Liver (tissue), 8 donors: ENCODE measurements at regions not wholly inside any gene's neighbourhood (a gene's known extent, or its start where the extent isn't known, plus 50 kb on each side); places are given as distances from the start of the nearest gene placed in this dataset.

Experiments
- DNase-seq: peaks from one replicate; pipeline ENCODE4 v3.0.0-alpha.2; 2017; ENCODE audit warnings: low spot score
- H3K27ac ChIP-seq, 2 donors: one replicate each; pipeline ENCODE4 v1.7.0; 2013; ENCODE audit warnings: inconsistent platforms in 2 of 2, low read length in 2 of 2, control low read depth in 1 of 2, low read depth in 1 of 2, mild to moderate bottlenecking in 1 of 2
- H3K27me3 ChIP-seq, 4 donors: one replicate each; pipeline versions ENCODE4 v1.6.1 to v1.7.0; 2013; ENCODE audit warnings: low read length in 3 of 4, inconsistent platforms in 1 of 4, mild to moderate bottlenecking in 1 of 4, moderate library complexity in 1 of 4; ENCODE audit not compliant: control insufficient read depth in 4 of 4, insufficient read depth in 4 of 4
- H3K36me3 ChIP-seq, 4 donors: one replicate each; pipeline versions ENCODE4 v1.6.1 to v1.7.0; 2013; ENCODE audit warnings: low read length in 3 of 4, mild to moderate bottlenecking in 3 of 4, low read depth in 1 of 4, moderate library complexity in 1 of 4; ENCODE audit not compliant: control insufficient read depth in 4 of 4, insufficient read depth in 3 of 4
- H3K4me1 ChIP-seq, 4 donors: one replicate each; pipeline versions ENCODE4 v1.6.1 to v1.7.0; 2013; ENCODE audit warnings: low read length in 3 of 4, mild to moderate bottlenecking in 3 of 4, moderate library complexity in 1 of 4; ENCODE audit not compliant: control insufficient read depth in 4 of 4, insufficient read depth in 4 of 4
- H3K4me3 ChIP-seq, 3 donors: one replicate each; pipeline versions ENCODE4 v1.6.1 to v1.7.0; 2013; ENCODE audit warnings: low read length in 3 of 3, control low read depth in 1 of 3, low read depth in 1 of 3, mild to moderate bottlenecking in 1 of 3
- H3K9ac ChIP-seq, 2 donors: one replicate each; pipeline ENCODE4 v1.7.0; 2013; ENCODE audit warnings: low read length in 2 of 2, mild to moderate bottlenecking in 2 of 2, moderate library complexity in 2 of 2, control low read depth in 1 of 2, low read depth in 1 of 2
- H3K9me3 ChIP-seq, 4 donors: one replicate each; pipeline versions ENCODE4 v1.6.1 to v1.7.0; 2013; ENCODE audit warnings: low read length in 3 of 4; ENCODE audit not compliant: control insufficient read depth in 4 of 4
- FOXA2 ChIP-seq: IDR thresholded peaks from 2 replicates; pipeline ENCODE4 v1.6.1; 2016; ENCODE audit warnings: antibody characterized with exemption
- GABPA ChIP-seq, 2 donors: IDR thresholded peaks in 1 of 2; conservative IDR thresholded peaks in 1 of 2; 2 replicates each; pipeline ENCODE4 v1.6.1; 2016; ENCODE audit warnings: antibody characterized with exemption in 2 of 2, mild to moderate bottlenecking in 1 of 2, moderate library complexity in 1 of 2
- HNF4A ChIP-seq, 2 donors: conservative IDR thresholded peaks; 2 replicates each; pipeline ENCODE4 v1.6.1; 2016; ENCODE audit warnings: antibody characterized with exemption in 2 of 2, mild to moderate bottlenecking in 2 of 2
- HNF4G ChIP-seq: IDR thresholded peaks from 2 replicates; pipeline ENCODE4 v1.6.1; 2016; ENCODE audit warnings: antibody characterized with exemption
- JUND ChIP-seq, 2 donors: IDR thresholded peaks; 2 replicates each; pipeline ENCODE4 v1.6.1; 2016; ENCODE audit warnings: antibody characterized with exemption in 2 of 2
- NR2F2 ChIP-seq: IDR thresholded peaks from 2 replicates; pipeline ENCODE4 v1.6.1; 2016; ENCODE audit warnings: antibody characterized with exemption
- RAD21 ChIP-seq, 2 donors: IDR thresholded peaks; 2 replicates each; pipeline ENCODE4 v1.6.1; 2016; ENCODE audit warnings: antibody characterized with exemption in 2 of 2, mild to moderate bottlenecking in 2 of 2
- RXRA ChIP-seq, 2 donors: IDR thresholded peaks; 2 replicates each; pipeline ENCODE4 v1.6.1; 2017 to 2018; ENCODE audit warnings: antibody characterized with exemption in 2 of 2, mild to moderate bottlenecking in 1 of 2
- SP1 ChIP-seq: IDR thresholded peaks from 2 replicates; pipeline ENCODE4 v1.6.1; 2018; ENCODE audit warnings: antibody characterized with exemption, mild to moderate bottlenecking
- TAF1 ChIP-seq: conservative IDR thresholded peaks from 2 replicates; pipeline ENCODE4 v1.6.1; 2016; ENCODE audit warnings: antibody characterized with exemption, mild to moderate bottlenecking
- YY1 ChIP-seq: IDR thresholded peaks from 2 replicates; pipeline ENCODE4 v1.6.1; 2016; ENCODE audit warnings: antibody characterized with exemption, mild to moderate bottlenecking
- WGBS: extraction: QIAGEN DNeasy Blood & Tissue Kit; methylation state at CpG from one replicate; pipeline ENCODE4 v1.1.7; 2013; 5-methylcytosine and 5-hydroxymethylcytosine counted together
- TF ChIP-seq, protein P1 (sequence below): IDR thresholded peaks from 2 replicates; pipeline ENCODE4 v1.6.1; 2016; ENCODE audit warnings: antibody characterized with exemption
- TF ChIP-seq, protein P2 (sequence below): IDR thresholded peaks from 2 replicates; pipeline ENCODE4 v1.6.1; 2016; ENCODE audit warnings: antibody characterized with exemption
- TF ChIP-seq, protein P3 (sequence below): IDR thresholded peaks from 2 replicates; pipeline ENCODE4 v1.6.1; 2016; ENCODE audit warnings: antibody characterized with exemption
- TF ChIP-seq, protein P4 (sequence below): fragments of 150-350 bp; IDR thresholded peaks from 2 replicates; pipeline ENCODE4 v1.5.1; 2017; ENCODE audit warnings: improper control_type of control experiment, low read depth, low read length; ENCODE audit not compliant: missing input control
- donor health status: healthy.
- donor health status: healthy.
- donor health status: healthy.
- donor health status: healthy.
- donor health status: healthy.

DNA sequence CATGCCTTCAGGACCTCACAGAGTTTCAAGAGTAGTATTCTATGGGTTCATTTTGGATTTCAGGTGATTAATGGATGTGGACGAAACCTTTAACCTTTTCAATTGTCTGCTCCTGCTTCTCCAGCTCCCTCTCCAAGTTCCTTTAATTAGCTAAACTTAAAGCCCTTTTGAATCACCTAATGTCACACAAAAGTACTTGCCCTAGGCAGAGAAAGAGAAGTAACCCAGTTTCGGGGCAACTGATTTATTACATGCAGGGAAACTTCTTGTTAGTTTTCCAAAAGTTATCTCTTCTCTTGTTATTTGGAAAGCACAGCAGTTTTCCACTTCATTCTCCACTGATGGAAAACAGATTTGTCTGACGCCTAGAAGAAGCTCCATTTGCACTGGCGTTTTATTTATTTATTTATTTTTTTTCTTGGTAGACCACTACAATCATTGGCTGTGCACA, 407.7 kb upstream of the JARID2 start:
- Histone ChIP-seq H3K27me3 (no peaks in the 10 kb centered on the region), H3K4me1 (no peaks in the 10 kb centered on the region), H3K9ac (no peak overlapping the region), H3K9me3 (no peaks in the 10 kb centered on the region), H3K27ac (no peak overlapping the region), H3K4me3 (no peak overlapping the region), H3K36me3 (no peaks in the 10 kb centered on the region)
- DNase-seq: no peak
- 74% methylated on average over 4 of the region's 4 CpGs for WGBS
- TF ChIP-seq SP1 (no peak), JUND (IDR thresholded peaks at IDR 0.05) (no peak), HNF4A (conservative IDR thresholded peaks at IDR 0.05) (no peak), RXRA (IDR thresholded peaks at IDR 0.05) (no peak), YY1 (no peak), TAF1 (no peak)
- TF ChIP-seq, protein P1, sequence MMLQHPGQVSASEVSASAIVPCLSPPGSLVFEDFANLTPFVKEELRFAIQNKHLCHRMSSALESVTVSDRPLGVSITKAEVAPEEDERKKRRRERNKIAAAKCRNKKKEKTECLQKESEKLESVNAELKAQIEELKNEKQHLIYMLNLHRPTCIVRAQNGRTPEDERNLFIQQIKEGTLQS: no peak
- TF ChIP-seq, protein P2, sequence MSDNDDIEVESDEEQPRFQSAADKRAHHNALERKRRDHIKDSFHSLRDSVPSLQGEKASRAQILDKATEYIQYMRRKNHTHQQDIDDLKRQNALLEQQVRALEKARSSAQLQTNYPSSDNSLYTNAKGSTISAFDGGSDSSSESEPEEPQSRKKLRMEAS: no peak
- TF ChIP-seq, protein P3, sequence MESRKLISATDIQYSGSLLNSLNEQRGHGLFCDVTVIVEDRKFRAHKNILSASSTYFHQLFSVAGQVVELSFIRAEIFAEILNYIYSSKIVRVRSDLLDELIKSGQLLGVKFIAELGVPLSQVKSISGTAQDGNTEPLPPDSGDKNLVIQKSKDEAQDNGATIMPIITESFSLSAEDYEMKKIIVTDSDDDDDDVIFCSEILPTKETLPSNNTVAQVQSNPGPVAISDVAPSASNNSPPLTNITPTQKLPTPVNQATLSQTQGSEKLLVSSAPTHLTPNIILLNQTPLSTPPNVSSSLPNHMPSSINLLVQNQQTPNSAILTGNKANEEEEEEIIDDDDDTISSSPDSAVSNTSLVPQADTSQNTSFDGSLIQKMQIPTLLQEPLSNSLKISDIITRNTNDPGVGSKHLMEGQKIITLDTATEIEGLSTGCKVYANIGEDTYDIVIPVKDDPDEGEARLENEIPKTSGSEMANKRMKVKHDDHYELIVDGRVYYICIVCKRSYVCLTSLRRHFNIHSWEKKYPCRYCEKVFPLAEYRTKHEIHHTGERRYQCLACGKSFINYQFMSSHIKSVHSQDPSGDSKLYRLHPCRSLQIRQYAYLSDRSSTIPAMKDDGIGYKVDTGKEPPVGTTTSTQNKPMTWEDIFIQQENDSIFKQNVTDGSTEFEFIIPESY: no peak

DNA sequence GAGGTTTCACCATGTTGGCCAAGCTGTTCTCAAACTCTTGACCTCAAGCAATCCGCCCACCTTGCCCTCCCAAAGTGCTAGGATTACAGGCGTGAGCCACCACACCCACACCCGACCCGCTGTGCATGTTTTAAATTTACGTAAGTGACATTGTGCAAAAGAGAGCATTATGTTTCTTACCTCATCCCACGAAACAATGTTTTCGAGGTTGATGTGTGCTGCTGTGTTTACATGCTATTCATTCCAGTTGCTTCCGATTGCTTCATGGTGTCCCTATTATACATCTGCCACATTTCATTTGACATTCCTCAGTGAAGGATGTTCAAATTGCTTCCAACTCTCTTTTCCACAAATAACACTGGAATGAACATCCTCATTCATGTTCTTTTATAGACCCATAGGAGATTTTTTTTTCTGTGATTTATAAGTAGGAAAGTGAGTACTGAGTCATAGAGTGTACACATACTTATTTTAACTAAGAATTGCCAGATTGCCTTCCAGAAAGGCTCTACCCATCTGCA, 403.9 kb upstream of the JARID2 start:
- Histone ChIP-seq H3K36me3 (no peaks in the 10 kb centered on the region), H3K9ac (no peak overlapping the region), H3K27me3 (no peaks in the 10 kb centered on the region), H3K4me3 (no peak overlapping the region), H3K4me1 (no peaks in the 10 kb centered on the region), H3K9me3 (no peaks in the 10 kb centered on the region), H3K27ac (no peak overlapping the region)
- 85% methylated on average over 8 of the region's 8 CpGs for WGBS
- DNase-seq: no peak
- TF ChIP-seq NR2F2 (peak; percentile 47), RAD21 (IDR thresholded peaks at IDR 0.05) (peak in 1 of 2 donors; percentile 26), RXRA (IDR thresholded peaks at IDR 0.05) (peak; percentile 6 to 19), GABPA (IDR thresholded peaks at IDR 0.05 in 1 of 2, conservative IDR thresholded peaks at IDR 0.05 in 1 of 2) (no peak), JUND (IDR thresholded peaks at IDR 0.05) (peak in 1 of 2 donors; percentile 32)
- TF ChIP-seq, protein P4, sequence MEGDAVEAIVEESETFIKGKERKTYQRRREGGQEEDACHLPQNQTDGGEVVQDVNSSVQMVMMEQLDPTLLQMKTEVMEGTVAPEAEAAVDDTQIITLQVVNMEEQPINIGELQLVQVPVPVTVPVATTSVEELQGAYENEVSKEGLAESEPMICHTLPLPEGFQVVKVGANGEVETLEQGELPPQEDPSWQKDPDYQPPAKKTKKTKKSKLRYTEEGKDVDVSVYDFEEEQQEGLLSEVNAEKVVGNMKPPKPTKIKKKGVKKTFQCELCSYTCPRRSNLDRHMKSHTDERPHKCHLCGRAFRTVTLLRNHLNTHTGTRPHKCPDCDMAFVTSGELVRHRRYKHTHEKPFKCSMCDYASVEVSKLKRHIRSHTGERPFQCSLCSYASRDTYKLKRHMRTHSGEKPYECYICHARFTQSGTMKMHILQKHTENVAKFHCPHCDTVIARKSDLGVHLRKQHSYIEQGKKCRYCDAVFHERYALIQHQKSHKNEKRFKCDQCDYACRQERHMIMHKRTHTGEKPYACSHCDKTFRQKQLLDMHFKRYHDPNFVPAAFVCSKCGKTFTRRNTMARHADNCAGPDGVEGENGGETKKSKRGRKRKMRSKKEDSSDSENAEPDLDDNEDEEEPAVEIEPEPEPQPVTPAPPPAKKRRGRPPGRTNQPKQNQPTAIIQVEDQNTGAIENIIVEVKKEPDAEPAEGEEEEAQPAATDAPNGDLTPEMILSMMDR: no peak

DNA sequence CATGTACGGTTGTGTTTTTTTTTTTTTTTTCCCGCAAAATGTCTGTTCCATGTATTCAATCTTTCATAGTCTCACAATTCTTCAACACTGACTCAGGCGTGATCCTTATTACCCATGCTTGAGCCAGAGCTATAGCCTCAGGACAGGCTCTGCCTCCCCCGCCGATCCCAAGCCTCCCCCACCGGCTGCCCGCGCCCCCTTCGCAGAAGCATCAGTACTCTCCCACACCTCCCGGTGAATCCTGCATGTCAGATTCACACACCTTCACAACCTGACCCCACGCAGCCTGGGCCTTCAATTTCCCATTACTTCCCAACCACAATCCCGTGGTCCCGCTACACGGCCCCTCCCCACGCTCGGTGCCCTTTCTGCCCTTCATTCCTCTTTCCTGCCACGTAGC, 401.5 kb upstream of the JARID2 start:
- no peaks in the 10 kb centered on the region for H3K4me1 ChIP-seq
- no peaks in the 10 kb centered on the region for H3K27me3 ChIP-seq
- no peaks in the 10 kb centered on the region for H3K9me3 ChIP-seq
- no peak overlapping the region for H3K9ac ChIP-seq
- DNase-seq: no peak
- H3K27ac ChIP-seq: no peak overlapping the region
- H3K4me3 ChIP-seq: no peak overlapping the region
- 87% methylated on average over 17 of the region's 17 CpGs for WGBS
- H3K36me3 ChIP-seq: no peaks in the 10 kb centered on the region
- TF ChIP-seq GABPA (IDR thresholded peaks at IDR 0.05 in 1 of 2, conservative IDR thresholded peaks at IDR 0.05 in 1 of 2): no peak
- TF ChIP-seq, protein P3: no peak
- TF ChIP-seq, protein P1: no peak
- TF ChIP-seq RAD21 (IDR thresholded peaks at IDR 0.05): no peak
- no peak for TF ChIP-seq JUND (IDR thresholded peaks at IDR 0.05)
- TF ChIP-seq HNF4G: no peak
- TF ChIP-seq, protein P4: no peak
- no peak for TF ChIP-seq NR2F2
- TF ChIP-seq HNF4A (conservative IDR thresholded peaks at IDR 0.05): no peak
- no peak for TF ChIP-seq SP1
- no peak for TF ChIP-seq FOXA2
- no peak for TF ChIP-seq TAF1
